ENCODE measurements at regions not wholly inside any gene's neighbourhood (a gene's known extent, or its start where the extent isn't known, plus 50 kb on each side); places are given as distances from the start of the nearest gene placed in this dataset.

DNA sequence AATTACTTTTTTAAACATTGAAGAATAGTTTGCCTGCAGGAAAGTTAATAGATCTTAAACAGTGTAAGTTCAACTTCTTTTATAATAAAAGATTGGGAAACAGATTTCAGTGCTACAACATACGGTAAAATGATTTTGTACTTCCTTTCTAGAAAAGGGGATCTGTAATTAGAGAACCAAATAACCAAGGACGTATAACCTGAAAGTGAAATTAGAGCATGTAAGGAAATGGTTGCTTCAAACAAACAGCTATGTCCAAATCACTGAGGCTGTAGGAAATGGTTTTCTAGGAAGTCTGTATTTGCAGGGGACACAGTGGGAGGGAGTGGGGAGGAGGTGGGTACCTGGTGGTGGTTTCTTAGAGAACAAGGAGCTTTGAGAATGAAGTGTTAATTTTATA, 57.9 kb upstream of the EXOC6 start:
- dilution Hi-C loops (cut with HindIII; ENCODE audit: low sequenced_read_pairs, unreplicated experiment) = no loop called here
- Histone ChIP-seq H2AK5ac (ENCODE audit: low read depth, low read length) (no peak overlapping the region), H4K8ac (ENCODE audit: low read depth in 2 of 2, low read length in 2 of 2) (no peak overlapping the region), H2AK9ac (replicated peaks; ENCODE audit: low read depth, low read length, poor library complexity) (no peak overlapping the region), H4K91ac (ENCODE audit: insufficient read depth, low read depth, low read length) (no peak overlapping the region), H3K9ac (ENCODE audit: low read depth, low read length) (no peak overlapping the region), H4K5ac (ENCODE audit: low read depth, low read length) (no peak overlapping the region), H3K56ac (ENCODE audit: extremely low read depth, insufficient read depth, low read length) (no peak overlapping the region), H3K27me3 (ENCODE audit: control insufficient read depth, insufficient read depth, low read length) (peaks cover 2% of the 10 kb centered on the region; the same call in 1 of the 2 replicates), H3K4ac (ENCODE audit: low read depth, low read length) (no peak overlapping the region), H3K79me1 (ENCODE audit: low read depth in 1 of 2, low read length in 2 of 2) (no peaks in the 10 kb centered on the region), H3K18ac (ENCODE audit: low read depth, low read length) (no peak overlapping the region), H3K36me3 (ENCODE audit: control insufficient read depth, insufficient read depth, low read length) (no peaks in the 10 kb centered on the region), H3K23ac (ENCODE audit: low read depth, low read length) (no peak overlapping the region), H2BK15ac (ENCODE audit: low read depth, low read length) (no peak overlapping the region), H2BK5ac (ENCODE audit: low read depth, low read length, poor library complexity, severe bottlenecking) (no peak overlapping the region), H3K9me3 (ENCODE audit: control insufficient read depth, insufficient read depth, low read length) (no peaks in the 10 kb centered on the region), H2BK120ac (ENCODE audit: low read depth, low read length) (no peak overlapping the region), H3K27ac (ENCODE audit: insufficient read depth, low read length) (no peak overlapping the region), H2AFZ (replicated peaks; ENCODE audit: low read length, poor library complexity) (no peak overlapping the region), H3K4me3 (ENCODE audit: insufficient read depth, low read depth, low read length) (no peak overlapping the region), H3K9me1 (ENCODE audit: insufficient read depth, low read length) (no peaks in the 10 kb centered on the region), H3K4me2 (ENCODE audit: low read depth, low read length) (no peak overlapping the region), H4K20me1 (ENCODE audit: insufficient read depth, low read length) (no peaks in the 10 kb centered on the region), H3K4me1 (ENCODE audit: control insufficient read depth, insufficient read depth, low read length) (no peaks in the 10 kb centered on the region), H2BK20ac (ENCODE audit: low read depth, low read length) (no peak overlapping the region), H3K14ac (replicated peaks; ENCODE audit: low read depth, low read length) (no peak overlapping the region)
- TF ChIP-seq RAD21 (IDR thresholded peaks at IDR 0.05; ENCODE audit: low read length) = no peak
- TF ChIP-seq, protein P1, sequence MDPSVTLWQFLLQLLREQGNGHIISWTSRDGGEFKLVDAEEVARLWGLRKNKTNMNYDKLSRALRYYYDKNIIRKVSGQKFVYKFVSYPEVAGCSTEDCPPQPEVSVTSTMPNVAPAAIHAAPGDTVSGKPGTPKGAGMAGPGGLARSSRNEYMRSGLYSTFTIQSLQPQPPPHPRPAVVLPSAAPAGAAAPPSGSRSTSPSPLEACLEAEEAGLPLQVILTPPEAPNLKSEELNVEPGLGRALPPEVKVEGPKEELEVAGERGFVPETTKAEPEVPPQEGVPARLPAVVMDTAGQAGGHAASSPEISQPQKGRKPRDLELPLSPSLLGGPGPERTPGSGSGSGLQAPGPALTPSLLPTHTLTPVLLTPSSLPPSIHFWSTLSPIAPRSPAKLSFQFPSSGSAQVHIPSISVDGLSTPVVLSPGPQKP (IDR thresholded peaks at IDR 0.05; ENCODE audit: borderline replicate concordance, low read depth, low read length) = no peak
- TF ChIP-seq RFX5 (IDR thresholded peaks at IDR 0.05; ENCODE audit: low read depth, low read length) = no peak
- no peak for TF ChIP-seq CEBPB (IDR thresholded peaks at IDR 0.05; ENCODE audit: low read depth, low read length)
- no peak for TF ChIP-seq CHD1 (IDR thresholded peaks at IDR 0.05; ENCODE audit: low read depth, low read length)
- no peak for TF ChIP-seq RCOR1 (IDR thresholded peaks at IDR 0.05; ENCODE audit: insufficient replicate concordance, low read length)
- TF ChIP-seq FOS (IDR thresholded peaks at IDR 0.05; ENCODE audit: low read depth, low read length) = no peak
- TF ChIP-seq BHLHE40 (IDR thresholded peaks at IDR 0.05; ENCODE audit: low read depth, low read length) = no peak
- TF ChIP-seq POLR2A (IDR thresholded peaks at IDR 0.05; ENCODE audit: low read depth, low read length) = no peak
- TF ChIP-seq SMC3 (IDR thresholded peaks at IDR 0.05; ENCODE audit: low read depth, low read length) = no peak
- in situ Hi-C loops (cut with MboI; ENCODE audit: low sequenced_read_pairs) = no loop called here
- DNase-seq (no peak), ATAC-seq (ENCODE audit: low read depth) (no peak)
- intact Hi-C loops (cut with micrococcal nuclease) = no loop called here
- CTCF ChIA-PET = no interaction called here
- BruUV-seq (replicated peaks) = no TSS peak
- no CpG with 5 or more reads among the region's 2 CpGs for WGBS, 2 experiments (ENCODE audit: extremely low coverage in 2 of 2, insufficient read length in 1 of 2)
- POLR2A ChIA-PET (ENCODE audit: unreplicated experiment) = no interaction called here

All from IMR-90 (cell line).